T47D (cell line): ENCODE measurements at regions not wholly inside any gene's neighbourhood (a gene's known extent, or its start where the extent isn't known, plus 50 kb on each side); places are given as distances from the start of the nearest gene placed in this dataset.
"Not testable (repeated sequence)": the region's sequence is repeated elsewhere in the genome, so short reads cannot be mapped to it uniquely, and the experiment has no call there.

Experiments
- DNase-seq, 2 experiments: peaks; one replicate each; pipeline versions ENCODE4 v3.0.0 to v3.0.0-alpha.2; 2011 to 2012; ENCODE audit warnings: low read depth in 1 of 2, low spot score in 1 of 2
- JUND ChIP-seq: IDR thresholded peaks from 2 replicates; pipeline ENCODE4 v1.6.1; 2012; ENCODE audit warnings: low read depth
- in situ Hi-C: cut with HindIII; loops from 2 replicates; pipeline ENCODE4 v1.10.0; 2016; ENCODE audit warnings: low sequenced_read_pairs, low pct_unique_long_range_greater_than_20kb

DNA sequence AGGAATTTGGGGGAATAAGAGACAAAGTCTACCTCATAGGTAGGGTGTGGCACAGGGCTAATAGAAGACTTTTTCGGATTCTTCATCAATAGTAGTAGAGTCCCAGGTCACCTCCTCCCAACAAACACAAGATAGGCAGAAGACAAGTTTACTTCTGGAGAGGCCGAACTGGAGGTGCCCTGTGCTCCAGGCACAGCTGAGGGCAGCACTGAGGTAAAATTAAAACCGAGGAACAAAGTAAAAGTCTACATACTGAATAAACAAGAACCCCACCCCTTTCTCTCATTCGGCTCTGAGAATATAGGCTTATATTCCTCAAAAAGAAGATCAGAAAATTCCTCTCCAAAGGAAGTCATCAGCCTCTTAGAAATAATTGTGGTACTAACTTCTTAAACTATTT, 161.5 kb downstream of the SEC23A start:
- TF ChIP-seq JUND, result no peak
- no peak for DNase-seq
- in situ Hi-C loops, result no loop called here

GRCh38 chr14:38932653-38933000, 170.4 kb downstream of the SEC23A start:
- DNase-seq, in situ Hi-C loops: not testable (repeated sequence)

- in situ Hi-C loops, result no loop called here
- no peak for TF ChIP-seq JUND
- DNase-seq, result no peak
These were observed 170.9 kb downstream of the SEC23A start for GRCh38 chr14:38931969-38932652.

DNA sequence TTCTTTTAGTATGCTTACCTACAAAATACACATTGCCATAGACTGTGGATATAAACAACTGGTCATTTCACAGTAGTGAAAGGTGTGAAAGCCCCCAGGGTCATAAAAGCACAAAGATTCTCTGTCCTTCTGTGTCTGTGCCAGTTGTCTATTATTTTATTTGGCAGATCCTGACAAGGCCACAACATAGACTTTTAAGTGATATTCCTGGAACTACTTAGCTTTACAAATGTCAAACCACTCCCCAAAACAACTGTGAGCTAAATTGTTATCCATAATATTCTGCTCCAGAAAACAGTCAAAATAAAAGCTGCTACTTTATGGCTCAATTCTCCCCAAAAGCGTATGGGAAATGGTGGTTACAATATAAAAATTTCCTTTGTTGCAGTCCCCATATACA, 172.1 kb downstream of the SEC23A start:
- in situ Hi-C loops, result no loop called here
- TF ChIP-seq JUND, result no peak
- no peak for DNase-seq

DNA sequence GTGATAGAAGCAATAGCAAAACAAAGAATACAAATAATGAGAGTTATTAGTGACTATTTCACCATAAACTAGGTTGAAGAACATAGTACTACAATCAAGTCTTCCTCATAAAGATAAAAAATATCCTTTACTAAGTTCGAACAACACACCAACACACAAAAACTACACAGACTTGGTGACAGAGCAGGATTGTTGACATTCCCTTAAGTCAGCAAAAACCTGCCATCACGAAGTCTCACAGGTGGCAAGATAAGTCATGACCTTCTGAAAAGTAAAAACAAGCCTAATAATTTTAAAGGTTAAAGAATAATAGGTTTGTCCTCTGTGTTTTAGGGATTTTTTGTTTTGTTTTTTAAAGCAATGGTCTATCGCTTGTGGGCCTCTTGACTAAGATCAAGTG, 173.0 kb downstream of the SEC23A start:
- in situ Hi-C loops, result no loop called here
- DNase-seq, result no peak
- no peak for TF ChIP-seq JUND

DNA sequence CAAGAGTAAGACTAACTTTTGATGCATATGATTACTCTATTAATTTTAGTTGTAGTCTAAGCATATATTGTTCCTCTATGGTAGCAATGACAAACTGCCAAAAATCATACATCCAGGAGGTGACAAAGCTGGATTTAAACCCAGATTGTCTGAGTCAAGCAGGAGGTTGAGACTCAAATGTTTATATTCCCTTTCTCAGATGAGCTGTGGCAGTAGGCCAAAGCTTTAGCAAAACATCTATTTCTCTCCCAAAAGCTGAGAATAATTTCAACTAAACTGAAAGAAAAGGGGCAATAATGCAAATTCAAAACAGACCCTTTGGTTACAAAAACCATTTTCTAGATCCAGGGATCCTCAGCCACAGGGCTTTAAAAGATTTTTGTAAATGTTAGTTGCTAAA, 173.6 kb downstream of the SEC23A start:
- TF ChIP-seq JUND, result no peak
- DNase-seq, result no peak
- in situ Hi-C loops, result no loop called here

DNA sequence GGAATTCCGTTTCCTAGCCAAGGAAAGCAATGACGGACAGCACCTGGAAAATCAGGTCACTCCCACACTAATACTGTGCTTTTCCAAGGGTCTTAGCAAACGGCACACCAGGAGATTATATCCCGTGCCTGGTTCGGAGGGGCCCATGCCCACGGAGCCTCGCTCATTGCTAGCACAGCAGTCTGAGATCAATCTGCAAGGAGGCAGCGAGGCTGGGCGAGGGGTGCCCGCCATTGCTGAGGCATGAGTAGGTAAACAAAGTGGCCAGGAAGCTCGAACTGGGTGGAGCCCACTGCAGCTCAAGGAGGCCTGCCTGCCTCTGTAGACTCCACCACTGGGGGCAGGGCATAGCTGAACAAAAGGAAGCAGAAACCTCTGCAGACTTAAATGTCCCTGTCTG, 181.1 kb downstream of the SEC23A start:
- in situ Hi-C loops, DNase-seq: not testable (repeated sequence)

GRCh38 chr14:38915125-38915524, 187.9 kb downstream of the SEC23A start:
- no peak for DNase-seq
- in situ Hi-C loops, result no loop called here
- TF ChIP-seq JUND, result no peak

GRCh38 chr14:38910092-38910491, 192.9 kb downstream of the SEC23A start:
- TF ChIP-seq JUND, result no peak
- DNase-seq, result no peak
- in situ Hi-C loops, result no loop called here

GRCh38 chr14:38904959-38905358, 198.1 kb downstream of the SEC23A start:
- TF ChIP-seq JUND, result no peak
- in situ Hi-C loops, result no loop called here
- no peak for DNase-seq

- in situ Hi-C loops, result no loop called here
- no peak for DNase-seq
- no peak for TF ChIP-seq JUND
These were observed 201.2 kb downstream of the SEC23A start for GRCh38 chr14:38901791-38902190.

DNA sequence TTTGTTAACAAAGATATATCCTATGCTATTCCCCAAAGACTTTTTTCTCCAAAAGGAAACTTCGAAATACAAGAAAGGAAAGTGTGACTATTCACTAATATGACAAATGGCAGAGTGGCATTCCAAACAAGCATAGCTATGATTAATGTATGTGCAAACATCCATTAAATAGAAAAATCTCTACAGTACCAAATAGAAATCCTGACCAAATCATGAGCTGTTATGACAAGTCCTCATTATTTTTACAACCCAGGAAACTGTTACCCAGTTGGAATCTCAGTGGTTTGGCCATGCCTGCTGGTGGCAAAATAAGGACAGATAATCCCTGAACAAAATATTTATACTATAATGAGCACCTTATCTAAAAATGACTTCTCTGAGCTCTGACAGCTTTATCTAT, 202.1 kb downstream of the SEC23A start:
- DNase-seq, result no peak
- TF ChIP-seq JUND, result no peak
- in situ Hi-C loops, result no loop called here

DNA sequence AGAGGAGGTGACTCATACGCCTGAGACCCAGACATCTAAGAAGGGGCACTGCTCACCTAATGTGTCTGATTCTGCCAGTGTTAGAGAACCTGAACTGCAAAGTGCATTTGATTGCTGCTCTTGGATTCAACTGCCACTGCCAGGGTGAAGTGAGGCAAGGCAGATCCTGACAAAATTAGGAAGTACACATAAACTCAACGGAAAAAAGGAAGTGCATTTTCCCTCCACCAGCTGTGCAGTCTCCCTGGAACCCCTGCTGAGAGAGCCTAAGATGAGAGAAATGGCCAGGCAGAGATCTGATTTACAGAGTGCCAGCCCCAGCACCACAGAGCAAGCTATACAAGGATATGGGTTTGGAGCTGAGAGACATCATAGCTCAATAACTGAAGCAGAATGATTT, 215.3 kb downstream of the SEC23A start:
- no peak for DNase-seq
- in situ Hi-C loops, result no loop called here
- no peak for TF ChIP-seq JUND

- in situ Hi-C loops, result no loop called here
- no peak for DNase-seq
- no peak for TF ChIP-seq JUND
These were observed 218.9 kb downstream of the SEC23A start for GRCh38 chr14:38884109-38884508.

GRCh38 chr14:38883127-38883526, 219.9 kb downstream of the SEC23A start:
- in situ Hi-C loops, result no loop called here
- no peak for DNase-seq

More at GRCh38 chr14:38883127-38883526, 219.9 kb downstream of the SEC23A start:
- TF ChIP-seq JUND, result no peak
